GM23248 (cell line): ENCODE measurements at regions not wholly inside any gene's neighbourhood (a gene's known extent, or its start where the extent isn't known, plus 50 kb on each side); places are given as distances from the start of the nearest gene placed in this dataset.

Experiments
- DNase-seq: peaks from one replicate; pipeline ENCODE4 v3.0.0-alpha.2; 2015
- H2AFZ ChIP-seq: fragments of 200-600 bp; sonication (generic); 2 replicates; pipeline ENCODE4 v1.6.1; 2016; ENCODE audit warnings: antibody characterized with exemption
- H3F3A ChIP-seq: fragments of 200-600 bp; sonication (generic); 2 replicates; pipeline ENCODE4 v1.6.1; 2016; ENCODE audit warnings: mild to moderate bottlenecking, antibody characterized with exemption, mixed run types; ENCODE audit not compliant: insufficient read depth
- H3K27ac ChIP-seq: fragments of 200-600 bp; sonication (generic); 2 replicates; pipeline ENCODE4 v1.5.1; 2016; ENCODE audit warnings: mild to moderate bottlenecking
- H3K27me3 ChIP-seq: fragments of 200-600 bp; sonication (generic); replicated peaks from 2 replicates; pipeline ENCODE4 v1.6.1; 2016; ENCODE audit warnings: mild to moderate bottlenecking; ENCODE audit not compliant: insufficient read depth
- H3K36me3 ChIP-seq: fragments of 200-600 bp; sonication (generic); 2 replicates; pipeline ENCODE4 v1.6.1; 2016; ENCODE audit warnings: low read depth, mild to moderate bottlenecking
- H3K4me1 ChIP-seq: fragments of 200-600 bp; sonication (generic); 2 replicates; pipeline ENCODE4 v1.6.1; 2016; ENCODE audit warnings: mild to moderate bottlenecking; ENCODE audit not compliant: insufficient read depth
- H3K4me2 ChIP-seq: fragments of 200-600 bp; sonication (generic); one replicate; pipeline ENCODE4 v1.6.1; 2016; ENCODE audit warnings: mild to moderate bottlenecking; ENCODE audit not compliant: unreplicated experiment
- H3K4me3 ChIP-seq: fragments of 200-600 bp; sonication (generic); 2 replicates; pipeline ENCODE4 v1.5.1; 2016; ENCODE audit warnings: mild to moderate bottlenecking
- H3K79me2 ChIP-seq: fragments of 200-600 bp; sonication (generic); 2 replicates; pipeline ENCODE4 v1.6.1; 2016; ENCODE audit warnings: mild to moderate bottlenecking; ENCODE audit not compliant: insufficient read depth
- H3K9ac ChIP-seq: fragments of 200-600 bp; sonication (generic); 2 replicates; pipeline ENCODE4 v1.6.1; 2016; ENCODE audit warnings: mild to moderate bottlenecking
- H3K9me2 ChIP-seq: fragments of 200-600 bp; sonication (generic); 2 replicates; pipeline ENCODE4 v1.6.1; 2016; ENCODE audit warnings: mixed run types, mild to moderate bottlenecking, moderate library complexity; ENCODE audit not compliant: insufficient read depth
- H3K9me3 ChIP-seq: fragments of 200-600 bp; sonication (generic); one replicate; pipeline ENCODE4 v1.6.1; 2017; ENCODE audit warnings: low read depth
- H4K20me1 ChIP-seq: fragments of 200-600 bp; sonication (generic); 2 replicates; pipeline ENCODE4 v1.6.0; 2016; ENCODE audit not compliant: insufficient read depth
- EZH2 ChIP-seq: fragments of 200-600 bp; sonication (generic); IDR thresholded peaks from 2 replicates; pipeline ENCODE4 v1.6.1; 2018; ENCODE audit warnings: antibody characterized with exemption, mild to moderate bottlenecking; ENCODE audit not compliant: insufficient read depth, poor library complexity, severe bottlenecking
- EZH2phosphoT487 ChIP-seq: fragments of 200-600 bp; sonication (generic); IDR thresholded peaks from 2 replicates; pipeline ENCODE4 v1.6.1; 2018; ENCODE audit warnings: antibody characterized with exemption, moderate library complexity, mild to moderate bottlenecking, low read depth; ENCODE audit not compliant: insufficient read depth
- WGBS, 2 experiments: methylation state at CpG; one replicate each; pipeline ENCODE4 v1.1.6; 2015 to 2017; ENCODE audit warnings: low lambda C conversion rate in 2 of 2, low coverage in 1 of 2; ENCODE audit errors: missing lambda C conversion rate in 2 of 2; 5-methylcytosine and 5-hydroxymethylcytosine counted together
- in situ Hi-C: fragments of 300-500 bp; cut with MboI; formaldehyde crosslinking; loops from 2 replicates; pipeline ENCODE4 v1.15.0; 2020

DNA sequence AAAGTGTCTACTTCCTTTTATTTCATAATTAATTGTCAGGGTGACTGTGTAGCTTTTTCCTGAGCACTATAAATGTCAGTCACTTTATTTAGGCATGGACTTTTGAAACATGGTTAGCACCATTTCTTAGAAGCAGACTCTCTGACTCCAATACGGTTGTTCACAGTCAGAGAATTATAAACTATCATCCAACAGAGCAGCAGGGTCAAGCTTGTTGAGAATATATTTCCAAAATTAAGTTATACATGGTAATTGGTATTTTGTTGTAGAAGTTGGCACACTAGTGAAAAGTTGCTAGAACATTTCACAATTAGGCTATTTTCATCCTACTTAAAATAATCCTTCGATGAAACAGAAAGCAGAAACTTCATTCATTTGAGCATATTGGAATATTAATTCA is 1155.5 kb upstream of the IGFBP7 start:
- WGBS, 2 experiments, result 4 to 7% methylated on average over 2 of the region's 2 CpGs
- no peak overlapping the region for H3K4me2 ChIP-seq
- H3K79me2 ChIP-seq, result no peaks in the 10 kb centered on the region
- H3K36me3 ChIP-seq, result no peaks in the 10 kb centered on the region
- H2AFZ ChIP-seq, result no peak overlapping the region
- no peaks in the 10 kb centered on the region for H3K27me3 ChIP-seq
- H3K4me1 ChIP-seq, result no peaks in the 10 kb centered on the region
- no peak overlapping the region for H3K4me3 ChIP-seq
- H3F3A ChIP-seq, result no peaks in the 10 kb centered on the region
- no peaks in the 10 kb centered on the region for H3K9me3 ChIP-seq
- H3K9ac ChIP-seq, result no peak overlapping the region
- in situ Hi-C loops, result no loop called here
- no peak overlapping the region for H3K27ac ChIP-seq
- no peaks in the 10 kb centered on the region for H3K9me2 ChIP-seq
- H4K20me1 ChIP-seq, result no peaks in the 10 kb centered on the region
- no peak for TF ChIP-seq EZH2
- no peak for DNase-seq

DNA sequence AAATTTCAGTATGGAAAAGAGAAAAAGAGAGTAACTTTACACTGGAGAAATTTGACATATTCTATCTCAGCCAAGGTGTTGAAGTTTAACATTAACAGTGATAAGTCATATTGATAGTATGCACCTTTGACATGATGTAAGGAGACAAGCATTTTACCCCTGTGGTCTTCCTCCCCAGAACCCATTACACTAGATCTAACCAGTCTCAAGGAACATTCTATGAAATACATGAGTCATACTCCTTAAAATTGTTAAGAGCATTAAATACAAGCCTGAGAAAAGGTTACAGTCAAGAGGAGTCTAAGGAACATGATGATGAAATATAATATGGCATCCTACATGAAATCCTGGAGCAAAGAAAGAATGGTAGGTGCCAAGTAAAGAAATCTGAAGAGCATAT is 1151.3 kb upstream of the IGFBP7 start:
- Histone ChIP-seq H3K9ac (no peak overlapping the region), H3K4me1 (no peaks in the 10 kb centered on the region), H3K79me2 (no peaks in the 10 kb centered on the region), H2AFZ (no peak overlapping the region), H3K4me2 (no peak overlapping the region), H3K36me3 (no peaks in the 10 kb centered on the region), H3K9me3 (no peaks in the 10 kb centered on the region), H3K9me2 (no peaks in the 10 kb centered on the region), H3K27me3 (no peaks in the 10 kb centered on the region), H3K27ac (no peak overlapping the region), H4K20me1 (no peaks in the 10 kb centered on the region), H3F3A (no peaks in the 10 kb centered on the region), H3K4me3 (no peak overlapping the region)
- no peak for DNase-seq
- TF ChIP-seq EZH2phosphoT487 (no peak), EZH2 (no peak)
- in situ Hi-C loops, result no loop called here

DNA sequence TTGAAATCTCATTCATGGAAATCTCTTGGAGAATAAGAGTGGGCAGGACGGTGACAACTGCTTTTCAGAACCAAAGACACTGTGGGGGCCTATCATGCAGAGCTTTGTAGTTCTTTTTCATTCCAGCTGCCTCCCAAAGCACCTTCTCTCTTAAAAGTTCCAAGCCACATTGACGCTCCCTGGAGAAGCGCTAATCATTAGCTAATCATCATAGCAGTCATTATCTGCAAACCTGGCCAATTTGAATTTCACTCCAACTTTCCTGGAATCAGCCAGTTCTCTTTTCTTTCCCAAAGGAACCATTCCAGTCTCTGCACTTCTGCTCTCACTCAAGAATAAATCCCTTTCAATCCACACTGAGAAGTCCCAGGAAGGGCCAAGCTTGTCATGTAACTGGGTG is 1144.1 kb upstream of the IGFBP7 start:
- no peak overlapping the region for H3K4me2 ChIP-seq
- TF ChIP-seq EZH2 (no peak), EZH2phosphoT487 (no peak)
- no peak overlapping the region for H3K9ac ChIP-seq
- no peaks in the 10 kb centered on the region for H3K79me2 ChIP-seq
- H3K9me2 ChIP-seq, result no peaks in the 10 kb centered on the region
- no peak overlapping the region for H3K4me3 ChIP-seq
- in situ Hi-C loops, result no loop called here
- no peaks in the 10 kb centered on the region for H3F3A ChIP-seq
- H3K4me1 ChIP-seq, result no peaks in the 10 kb centered on the region
- no peak overlapping the region for H3K27ac ChIP-seq
- no peaks in the 10 kb centered on the region for H4K20me1 ChIP-seq
- H3K9me3 ChIP-seq, result no peaks in the 10 kb centered on the region
- no peaks in the 10 kb centered on the region for H3K27me3 ChIP-seq
- no peak for DNase-seq
- WGBS, 2 experiments, result 34 to 37% methylated on average over 3 of the region's 3 CpGs
- no peak overlapping the region for H2AFZ ChIP-seq
- no peaks in the 10 kb centered on the region for H3K36me3 ChIP-seq

DNA sequence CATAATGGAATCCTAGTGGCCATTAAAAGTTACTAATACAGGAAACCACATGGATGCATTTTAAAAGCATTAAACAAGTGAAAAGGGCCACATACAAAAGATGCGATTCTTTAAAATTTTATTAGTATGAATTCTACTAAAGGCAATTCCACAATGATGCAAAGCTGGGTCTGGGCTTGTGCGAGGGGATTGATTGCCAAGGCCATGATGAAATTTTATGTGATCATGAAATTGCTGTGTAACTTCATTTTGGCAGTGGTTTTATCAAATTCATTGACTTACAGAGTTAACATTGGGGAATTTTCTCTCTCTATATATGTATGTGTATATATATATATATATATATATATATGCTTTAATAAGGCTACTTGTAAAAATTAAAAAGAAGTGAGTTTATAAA is 1142.5 kb upstream of the IGFBP7 start:
- no peak for TF ChIP-seq EZH2
- TF ChIP-seq EZH2phosphoT487, result no peak
- DNase-seq, result no peak
- no peak overlapping the region for H3K4me2 ChIP-seq
- no peaks in the 10 kb centered on the region for H3K79me2 ChIP-seq
- H3K4me1 ChIP-seq, result no peaks in the 10 kb centered on the region
- no peak overlapping the region for H3K4me3 ChIP-seq
- H3K9me2 ChIP-seq, result no peaks in the 10 kb centered on the region
- no peaks in the 10 kb centered on the region for H4K20me1 ChIP-seq
- peaks cover 3% of the 10 kb centered on the region for H3K9me3 ChIP-seq
- no peaks in the 10 kb centered on the region for H3F3A ChIP-seq
- no peak overlapping the region for H2AFZ ChIP-seq
- H3K9ac ChIP-seq, result no peak overlapping the region
- no peak overlapping the region for H3K27ac ChIP-seq
- H3K27me3 ChIP-seq, result no peaks in the 10 kb centered on the region
- WGBS, 2 experiments, result 39 to 57% methylated on average over 2 of the region's 2 CpGs
- no peaks in the 10 kb centered on the region for H3K36me3 ChIP-seq
- in situ Hi-C loops, result no loop called here

DNA sequence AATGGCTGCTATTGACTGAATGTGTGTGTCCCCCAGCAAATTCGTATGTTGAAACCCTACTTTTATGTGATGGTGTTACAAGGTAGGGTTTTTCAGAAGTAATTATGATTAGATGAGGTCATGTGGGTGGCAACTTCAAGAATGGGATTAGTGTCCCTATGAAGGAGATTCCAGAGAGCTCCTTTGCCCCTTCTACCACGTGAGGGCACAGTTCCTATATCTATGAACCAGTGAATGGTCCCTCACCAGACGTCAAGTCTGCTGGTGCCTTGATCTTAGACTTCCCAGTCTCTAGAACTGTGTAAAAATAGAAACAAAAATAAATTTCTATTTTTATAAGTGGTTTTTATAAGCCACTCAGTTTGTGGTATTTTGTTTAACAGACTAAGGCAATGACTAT is 1137.6 kb upstream of the IGFBP7 start:
- DNase-seq, result no peak
- Histone ChIP-seq H4K20me1 (no peaks in the 10 kb centered on the region), H3K27ac (no peak overlapping the region), H3K4me1 (no peaks in the 10 kb centered on the region), H2AFZ (no peak overlapping the region), H3K4me2 (no peak overlapping the region), H3K9me3 (peaks cover 3% of the 10 kb centered on the region), H3K36me3 (no peaks in the 10 kb centered on the region), H3F3A (no peaks in the 10 kb centered on the region), H3K79me2 (no peaks in the 10 kb centered on the region), H3K9me2 (no peaks in the 10 kb centered on the region), H3K4me3 (no peak overlapping the region), H3K9ac (no peak overlapping the region), H3K27me3 (no peaks in the 10 kb centered on the region)
- in situ Hi-C loops, result no loop called here
- WGBS, 2 experiments, result 1 to 4% methylated on average over 3 of the region's 3 CpGs
- TF ChIP-seq EZH2 (no peak), EZH2phosphoT487 (no peak)
